ENCODE measurements at regions not wholly inside any gene's neighbourhood (a gene's known extent, or its start where the extent isn't known, plus 50 kb on each side); places are given as distances from the start of the nearest gene placed in this dataset.

DNA sequence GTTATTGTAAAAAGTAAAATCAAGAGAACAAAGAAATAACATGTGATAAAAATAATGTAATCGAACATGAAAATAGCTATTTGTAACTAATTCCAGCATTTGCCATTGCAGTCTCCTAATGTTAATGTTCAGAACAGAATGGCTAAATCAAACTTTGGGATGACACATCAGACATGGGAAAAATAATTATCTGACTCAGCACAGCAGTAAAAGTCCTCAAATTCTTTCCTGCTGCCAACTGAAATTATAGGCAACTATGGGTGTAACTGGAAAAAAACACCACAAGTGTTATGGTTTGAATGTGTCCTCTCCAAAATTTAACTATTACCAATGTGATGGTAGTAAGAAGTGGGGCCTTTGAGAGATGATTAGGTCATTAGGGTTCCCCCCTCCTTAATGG lies 446.7 kb downstream of the C3orf38 start:
- in situ Hi-C loops (cut with HindIII; ENCODE audit: low pct_ligation_motif_present, low sequenced_read_pairs), result no loop called here
- Histone ChIP-seq H3K36me3 (replicated peaks) (no peaks in the 10 kb centered on the region), H3K27me3 (replicated peaks) (no peaks in the 10 kb centered on the region), H3K27ac (no peak overlapping the region), H3K4me3 (ENCODE audit: low read depth, low read length) (no peak overlapping the region)
- DNase-seq, result no peak
- TF ChIP-seq, protein P1, sequence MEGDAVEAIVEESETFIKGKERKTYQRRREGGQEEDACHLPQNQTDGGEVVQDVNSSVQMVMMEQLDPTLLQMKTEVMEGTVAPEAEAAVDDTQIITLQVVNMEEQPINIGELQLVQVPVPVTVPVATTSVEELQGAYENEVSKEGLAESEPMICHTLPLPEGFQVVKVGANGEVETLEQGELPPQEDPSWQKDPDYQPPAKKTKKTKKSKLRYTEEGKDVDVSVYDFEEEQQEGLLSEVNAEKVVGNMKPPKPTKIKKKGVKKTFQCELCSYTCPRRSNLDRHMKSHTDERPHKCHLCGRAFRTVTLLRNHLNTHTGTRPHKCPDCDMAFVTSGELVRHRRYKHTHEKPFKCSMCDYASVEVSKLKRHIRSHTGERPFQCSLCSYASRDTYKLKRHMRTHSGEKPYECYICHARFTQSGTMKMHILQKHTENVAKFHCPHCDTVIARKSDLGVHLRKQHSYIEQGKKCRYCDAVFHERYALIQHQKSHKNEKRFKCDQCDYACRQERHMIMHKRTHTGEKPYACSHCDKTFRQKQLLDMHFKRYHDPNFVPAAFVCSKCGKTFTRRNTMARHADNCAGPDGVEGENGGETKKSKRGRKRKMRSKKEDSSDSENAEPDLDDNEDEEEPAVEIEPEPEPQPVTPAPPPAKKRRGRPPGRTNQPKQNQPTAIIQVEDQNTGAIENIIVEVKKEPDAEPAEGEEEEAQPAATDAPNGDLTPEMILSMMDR (IDR thresholded peaks at IDR 0.05; ENCODE audit: low read depth, low read length, missing control alignments), result no peak

DNA sequence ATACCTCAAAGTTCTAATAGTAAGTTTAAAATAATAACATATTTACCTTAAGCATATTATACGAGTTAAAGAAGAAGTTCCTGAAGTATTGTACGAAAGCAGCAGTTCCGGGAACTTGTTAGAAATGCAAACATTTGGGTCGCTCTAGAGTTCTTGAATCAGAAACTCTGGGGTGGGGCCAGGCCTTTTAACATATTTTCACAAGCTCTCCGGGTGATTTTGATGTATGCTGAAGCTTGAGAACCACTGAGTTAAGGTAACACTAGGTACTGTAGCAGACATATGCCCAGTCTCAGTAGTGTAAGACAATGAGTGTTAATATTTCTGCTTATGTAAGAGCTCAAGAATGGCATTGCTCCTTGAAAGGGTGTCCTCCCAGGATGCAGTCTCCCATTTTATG lies 461.1 kb downstream of the C3orf38 start:
- DNase-seq, result no peak
- in situ Hi-C loops (cut with HindIII; ENCODE audit: low pct_ligation_motif_present, low sequenced_read_pairs), result no loop called here
- Histone ChIP-seq H3K4me3 (ENCODE audit: low read depth, low read length) (no peak overlapping the region), H3K36me3 (replicated peaks) (no peaks in the 10 kb centered on the region), H3K27me3 (replicated peaks) (no peaks in the 10 kb centered on the region), H3K27ac (no peak overlapping the region)
- TF ChIP-seq, protein P1 (IDR thresholded peaks at IDR 0.05; ENCODE audit: low read depth, low read length, missing control alignments), result no peak

DNA sequence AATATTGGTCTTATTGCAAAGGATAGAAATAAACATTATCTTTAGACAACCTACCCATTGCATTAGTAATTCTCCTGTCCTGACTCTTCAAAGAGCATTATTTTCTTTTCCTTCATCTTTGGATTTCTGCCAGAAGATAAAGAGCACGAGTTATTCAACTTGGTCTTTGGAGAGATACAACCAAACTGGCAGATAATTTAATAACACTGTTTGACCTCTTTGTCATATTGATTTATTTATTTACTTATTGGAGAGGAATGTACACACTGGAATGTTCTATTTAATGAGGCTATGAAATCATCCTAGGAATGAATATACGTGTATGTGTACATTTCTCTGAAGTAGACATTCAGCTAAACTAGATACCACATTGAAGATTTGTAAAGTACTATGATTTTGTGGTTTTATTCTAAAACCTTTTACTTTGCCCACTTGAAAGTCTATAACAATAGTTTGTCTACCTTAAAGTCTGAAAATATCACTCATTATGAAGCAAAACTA lies 462.1 kb downstream of the C3orf38 start:
- Histone ChIP-seq H3K4me3 (ENCODE audit: low read depth, low read length) (no peak overlapping the region), H3K27ac (no peak overlapping the region), H3K27me3 (replicated peaks) (no peaks in the 10 kb centered on the region), H3K36me3 (replicated peaks) (no peaks in the 10 kb centered on the region)
- in situ Hi-C loops (cut with HindIII; ENCODE audit: low pct_ligation_motif_present, low sequenced_read_pairs), result no loop called here
- TF ChIP-seq, protein P1 (IDR thresholded peaks at IDR 0.05; ENCODE audit: low read depth, low read length, missing control alignments), result no peak
- no peak for DNase-seq

DNA sequence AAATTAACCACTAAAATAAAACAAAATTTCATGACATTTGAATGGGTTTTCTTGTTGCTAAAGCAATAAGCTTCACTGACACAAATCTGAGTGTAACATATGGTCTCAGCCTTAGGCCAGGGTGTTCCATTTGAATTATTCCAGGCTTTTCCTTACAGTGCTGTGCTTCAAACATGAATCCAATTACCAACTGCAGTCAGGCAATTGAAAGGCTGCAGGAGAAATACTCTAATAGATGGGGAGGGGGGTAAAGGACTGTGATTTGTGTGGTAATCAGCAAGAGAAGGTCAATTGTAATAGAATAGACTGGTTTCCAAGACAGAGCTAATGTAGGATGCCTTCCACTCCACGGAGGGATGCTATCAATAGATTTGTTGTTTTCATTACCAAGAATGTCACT lies 466.7 kb downstream of the C3orf38 start:
- no peak overlapping the region for H3K27ac ChIP-seq
- H3K36me3 ChIP-seq (replicated peaks), result no peaks in the 10 kb centered on the region
- H3K4me3 ChIP-seq (ENCODE audit: low read depth, low read length), result no peak overlapping the region
- TF ChIP-seq, protein P1 (IDR thresholded peaks at IDR 0.05; ENCODE audit: low read depth, low read length, missing control alignments), result no peak
- no peak for DNase-seq
- no peaks in the 10 kb centered on the region for H3K27me3 ChIP-seq (replicated peaks)
- in situ Hi-C loops (cut with HindIII; ENCODE audit: low pct_ligation_motif_present, low sequenced_read_pairs), result no loop called here

DNA sequence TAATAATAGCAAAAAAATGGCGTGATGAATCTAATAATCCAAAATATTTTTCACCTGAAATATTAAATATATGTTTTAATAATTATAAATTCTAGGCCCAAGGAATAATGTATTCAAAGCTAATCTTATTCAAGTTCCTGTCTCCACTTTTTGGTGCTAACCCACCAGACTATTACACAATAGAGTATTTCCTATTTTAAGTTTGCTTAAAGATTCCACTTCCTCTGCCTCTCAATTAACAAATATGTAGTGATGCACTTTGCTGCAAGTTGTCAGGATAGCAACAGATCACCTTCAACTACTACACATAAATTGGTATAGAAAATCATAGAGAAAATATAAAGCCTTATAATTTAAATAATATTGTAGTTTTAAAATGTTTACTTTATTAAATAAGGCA lies 467.5 kb downstream of the C3orf38 start:
- Histone ChIP-seq H3K36me3 (replicated peaks) (no peaks in the 10 kb centered on the region), H3K4me3 (ENCODE audit: low read depth, low read length) (no peak overlapping the region), H3K27ac (no peak overlapping the region), H3K27me3 (replicated peaks) (no peaks in the 10 kb centered on the region)
- TF ChIP-seq, protein P1 (IDR thresholded peaks at IDR 0.05; ENCODE audit: low read depth, low read length, missing control alignments), result no peak
- DNase-seq, result no peak
- in situ Hi-C loops (cut with HindIII; ENCODE audit: low pct_ligation_motif_present, low sequenced_read_pairs), result no loop called here

DNA sequence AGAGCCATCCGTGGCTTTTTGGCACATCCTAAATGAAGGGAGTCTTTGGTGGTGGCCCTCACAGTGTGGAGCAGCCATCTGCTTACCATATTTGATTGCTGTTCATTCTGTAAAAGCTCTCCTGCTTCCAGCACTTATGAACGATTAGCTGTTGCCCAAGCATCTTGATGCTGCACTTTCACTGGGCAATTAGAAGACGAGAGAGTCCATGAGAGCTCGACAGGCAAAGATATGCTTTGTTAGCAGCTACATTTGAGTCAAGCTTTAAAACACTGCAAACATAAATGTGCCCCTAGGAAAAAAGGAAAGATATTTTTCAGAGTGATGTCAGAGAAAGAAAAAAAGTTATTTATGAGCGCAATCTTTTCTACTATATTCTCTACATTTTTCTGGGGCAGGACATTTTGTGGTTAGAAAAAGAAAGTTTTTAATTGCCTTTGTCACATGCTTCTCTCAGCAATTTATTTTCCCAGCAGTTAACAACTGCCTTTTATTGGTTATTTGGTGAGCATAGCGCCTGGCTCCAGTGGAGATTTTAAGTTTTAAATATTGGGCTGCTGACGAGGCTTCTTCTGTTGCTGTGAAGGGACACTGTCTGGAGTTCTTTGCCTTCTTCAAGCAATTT lies 468.4 kb downstream of the C3orf38 start:
- TF ChIP-seq, protein P1 (IDR thresholded peaks at IDR 0.05; ENCODE audit: low read depth, low read length, missing control alignments), result no peak
- Histone ChIP-seq H3K27me3 (replicated peaks) (no peaks in the 10 kb centered on the region), H3K27ac (no peak overlapping the region), H3K36me3 (replicated peaks) (no peaks in the 10 kb centered on the region), H3K4me3 (ENCODE audit: low read depth, low read length) (no peak overlapping the region)
- DNase-seq, result no peak
- in situ Hi-C loops (cut with HindIII; ENCODE audit: low pct_ligation_motif_present, low sequenced_read_pairs), result no loop called here

All from brain microvascular endothelial cell (primary cell).